CD4-positive, alpha-beta T cell (primary cell): ENCODE measurements at regions not wholly inside any gene's neighbourhood (a gene's known extent, or its start where the extent isn't known, plus 50 kb on each side); places are given as distances from the start of the nearest gene placed in this dataset.
"Not testable (repeated sequence)": the region's sequence is repeated elsewhere in the genome, so short reads cannot be mapped to it uniquely, and the experiment has no call there.

Experiments used
- ATAC-seq: fragments of 200-7000 bp; cut with Tn5 transposase; one replicate; pipeline ENCODE4 v1.10.0; 2022; ENCODE audit warnings: mild to moderate bottlenecking; ENCODE audit not compliant: poor library complexity
- CTCF ChIA-PET: fragments of 350-600 bp; sonication (Branson Sonifier 250); formaldehyde crosslinking; loops from one replicate; lab custom pipeline; 2021; ENCODE audit warnings: antibody characterized with exemption, inconsistent platforms; lab: Charles Lee
- POLR2A ChIA-PET: fragments of 350-600 bp; sonication (Branson Sonifier 250); formaldehyde crosslinking; loops from one replicate; lab custom pipeline; 2021; ENCODE audit warnings: antibody characterized with exemption, inconsistent platforms; lab: Charles Lee
- DNase-seq, 14 experiments: peaks; one replicate each; pipeline ENCODE4 v3.0.0-alpha.2; 2013 to 2020; ENCODE audit warnings: mixed read lengths in 2 of 14
- H3K27ac ChIP-seq, 2 donors: one replicate each; pipeline versions ENCODE4 v1.5.1 to v1.7.0; 2013; ENCODE audit warnings: low read length in 2 of 2, low read depth in 1 of 2, mild to moderate bottlenecking in 1 of 2
- H3K27me3 ChIP-seq, 2 experiments: 1 replicate in 1 of 2; 2 replicates in 1 of 2; pipeline versions ENCODE4 v1.6.1 to v1.7.0; 2013; ENCODE audit warnings: low read length in 2 of 2, control low read depth in 1 of 2, mild to moderate bottlenecking in 1 of 2, moderate library complexity in 1 of 2; ENCODE audit not compliant: insufficient read depth in 2 of 2, control insufficient read depth in 1 of 2
- H3K36me3 ChIP-seq: one replicate; pipeline ENCODE4 v1.6.1; 2013; ENCODE audit warnings: low read length, control low read depth; ENCODE audit not compliant: insufficient read depth
- H3K4me1 ChIP-seq: one replicate; pipeline ENCODE4 v1.6.1; 2013; ENCODE audit warnings: low read length, control low read depth; ENCODE audit not compliant: insufficient read depth
- H3K4me3 ChIP-seq: one replicate; pipeline ENCODE4 v1.5.1; 2013; ENCODE audit warnings: mild to moderate bottlenecking, low read length, moderate library complexity
- H3K9me3 ChIP-seq, 2 experiments: 1 replicate in 1 of 2; 2 replicates in 1 of 2; pipeline versions ENCODE4 v1.6.1 to v1.7.0; 2013; ENCODE audit warnings: low read length in 2 of 2, mild to moderate bottlenecking in 2 of 2, control low read depth in 1 of 2, moderate library complexity in 1 of 2; ENCODE audit not compliant: control insufficient read depth in 1 of 2, insufficient read depth in 1 of 2
- H3K27ac Mint-ChIP-seq: one replicate; pipeline ENCODE4 v1.8.0; 2020; ENCODE audit warnings: mixed read lengths
- H3K27me3 Mint-ChIP-seq: one replicate; pipeline ENCODE4 v1.8.0; 2021; ENCODE audit warnings: mixed read lengths
- H3K36me3 Mint-ChIP-seq: one replicate; pipeline ENCODE4 v1.8.0; 2021; ENCODE audit warnings: low read depth, mixed read lengths
- H3K4me1 Mint-ChIP-seq: one replicate; pipeline ENCODE4 v1.8.0; 2021; ENCODE audit warnings: low read depth, mixed read lengths
- H3K4me3 Mint-ChIP-seq: one replicate; pipeline ENCODE4 v1.8.0; 2020; ENCODE audit warnings: mild to moderate bottlenecking, mixed read lengths
- H3K9me3 Mint-ChIP-seq: one replicate; pipeline ENCODE4 v1.8.0; 2020; ENCODE audit warnings: mixed read lengths
- CTCF ChIP-seq: fragments of 200-600 bp; IDR thresholded peaks from one replicate; pipeline ENCODE4 v1.8.0; 2022; ENCODE audit warnings: antibody characterized with exemption, mild to moderate bottlenecking
- intact Hi-C, 2 experiments: fragments of 100-400 bp; cut with DNase I in 1 of 2; cut with micrococcal nuclease in 1 of 2; formaldehyde crosslinking; loops; one replicate each; pipeline versions ENCODE4 v1.15.1 to v1.9.0; 2023 to 2025; cut with DNase I, micrococcal nuclease

- no peak for ATAC-seq
- Histone ChIP-seq H3K4me1 (no peaks in the 10 kb centered on the region), H3K9me3 (no peaks in the 10 kb centered on the region), H3K27me3 (no peaks in the 10 kb centered on the region), H3K4me3 (no peak overlapping the region), H3K36me3 (no peaks in the 10 kb centered on the region), H3K27ac (no peak overlapping the region)
- Mint-ChIP-seq H3K36me3 (no peaks in the 10 kb centered on the region), H3K4me3 (no peak overlapping the region), H3K4me1 (peaks cover 2% of the 10 kb centered on the region), H3K9me3 (no peaks in the 10 kb centered on the region), H3K27ac (no peak overlapping the region), H3K27me3 (no peaks in the 10 kb centered on the region)
- POLR2A ChIA-PET, result no interaction called here
- intact Hi-C loops, result no loop called here
- DNase-seq, result no peak
- no peak for TF ChIP-seq CTCF
- CTCF ChIA-PET, result no interaction called here
These were observed 104.3 kb upstream of the ARRDC3 start for GRCh38 chr5:91487420-91487819.

GRCh38 chr5:91486638-91487037 is 103.5 kb upstream of the ARRDC3 start:
- ATAC-seq (no peak), DNase-seq (no peak)
- POLR2A ChIA-PET, result no interaction called here
- Histone ChIP-seq H3K4me3 (no peak overlapping the region), H3K9me3 (no peaks in the 10 kb centered on the region), H3K27ac (no peak overlapping the region), H3K27me3 (no peaks in the 10 kb centered on the region), H3K4me1 (no peaks in the 10 kb centered on the region), H3K36me3 (no peaks in the 10 kb centered on the region)
- Mint-ChIP-seq H3K27me3 (no peaks in the 10 kb centered on the region), H3K27ac (no peak overlapping the region), H3K4me1 (no peaks in the 10 kb centered on the region), H3K9me3 (no peaks in the 10 kb centered on the region), H3K36me3 (no peaks in the 10 kb centered on the region), H3K4me3 (no peak overlapping the region)
- intact Hi-C loops, result no loop called here
- CTCF ChIA-PET, result no interaction called here
- no peak for TF ChIP-seq CTCF

GRCh38 chr5:91484662-91485061 is 101.5 kb upstream of the ARRDC3 start:
- Mint-ChIP-seq H3K4me1 (no peaks in the 10 kb centered on the region), H3K9me3 (no peaks in the 10 kb centered on the region), H3K27ac (no peak overlapping the region), H3K36me3 (no peaks in the 10 kb centered on the region), H3K4me3 (no peak overlapping the region), H3K27me3 (no peaks in the 10 kb centered on the region)
- H3K4me1 ChIP-seq, result peaks cover 1% of the 10 kb centered on the region
- no peak overlapping the region for H3K27ac ChIP-seq
- ChIA-PET POLR2A (no interaction called here), CTCF (no interaction called here)
- ATAC-seq (no peak), DNase-seq (no peak)
- H3K4me3 ChIP-seq, result no peak overlapping the region
- H3K36me3 ChIP-seq, result no peaks in the 10 kb centered on the region
- intact Hi-C loops, result no loop called here
- no peaks in the 10 kb centered on the region for H3K9me3 ChIP-seq
- TF ChIP-seq CTCF, result no peak
- no peaks in the 10 kb centered on the region for H3K27me3 ChIP-seq

- H3K9me3 ChIP-seq, H3K4me1 Mint-ChIP-seq, H3K27me3 Mint-ChIP-seq, intact Hi-C loops, H3K36me3 ChIP-seq, CTCF ChIA-PET, H3K27me3 ChIP-seq, POLR2A ChIA-PET, H3K4me1 ChIP-seq, H3K4me3 Mint-ChIP-seq, H3K27ac ChIP-seq, H3K27ac Mint-ChIP-seq, ATAC-seq, H3K36me3 Mint-ChIP-seq, H3K9me3 Mint-ChIP-seq, H3K4me3 ChIP-seq: not testable (repeated sequence)
- peak in 1 of 14 experiments; percentile 32 for DNase-seq
These were observed 96.3 kb upstream of the ARRDC3 start for GRCh38 chr5:91479376-91479775.
